ENCODE measurements at regions not wholly inside any gene's neighbourhood (a gene's known extent, or its start where the extent isn't known, plus 50 kb on each side); places are given as distances from the start of the nearest gene placed in this dataset.

- Mint-ChIP-seq H3K27ac (ENCODE audit: low read depth, unreplicated experiment) (no peak overlapping the region), H3K9me3 (ENCODE audit: unreplicated experiment) (no peaks in the 10 kb centered on the region), H3K27me3 (ENCODE audit: insufficient read depth, unreplicated experiment) (no peaks in the 10 kb centered on the region), H3K36me3 (ENCODE audit: insufficient read depth, unreplicated experiment) (no peaks in the 10 kb centered on the region), H3K4me3 (ENCODE audit: unreplicated experiment) (no peak overlapping the region), H3K4me1 (ENCODE audit: insufficient read depth, unreplicated experiment) (peaks cover 11% of the 10 kb centered on the region)
- no TSS peak for BruUV-seq (replicated peaks)
- intact Hi-C loops (cut with micrococcal nuclease) = no loop called here
- no peak for DNase-seq (ENCODE audit: unreplicated experiment)
- CTCF ChIA-PET = interaction anchor here (0.6 kb wide), 1 partner anchor 106 kb away, joined by 3 read pairs; no protein-coding TSS in a partner anchor
- POLR2A ChIA-PET = interaction anchor here (1.1 kb wide), 1 partner anchor 10 kb away, joined by 3 read pairs; no protein-coding TSS in a partner anchor
- no peak for TF ChIP-seq CTCF (IDR thresholded peaks at IDR 0.05; ENCODE audit: unreplicated experiment)
Observed at GRCh38 chr2:146244830-146245229, 1600.0 kb upstream of the ACVR2A start.

GRCh38 chr2:146244131-146244530 lies 1600.7 kb upstream of the ACVR2A start:
- Mint-ChIP-seq H3K36me3 (ENCODE audit: insufficient read depth, unreplicated experiment) (no peaks in the 10 kb centered on the region), H3K4me1 (ENCODE audit: insufficient read depth, unreplicated experiment) (peaks cover 11% of the 10 kb centered on the region), H3K9me3 (ENCODE audit: unreplicated experiment) (no peaks in the 10 kb centered on the region), H3K4me3 (ENCODE audit: unreplicated experiment) (no peak overlapping the region), H3K27ac (ENCODE audit: low read depth, unreplicated experiment) (no peak overlapping the region), H3K27me3 (ENCODE audit: insufficient read depth, unreplicated experiment) (no peaks in the 10 kb centered on the region)
- no peak for TF ChIP-seq CTCF (IDR thresholded peaks at IDR 0.05; ENCODE audit: unreplicated experiment)
- no peak for DNase-seq (ENCODE audit: unreplicated experiment)
- POLR2A ChIA-PET = no interaction called here
- intact Hi-C loops (cut with micrococcal nuclease) = no loop called here
- CTCF ChIA-PET = interaction anchor here (0.7 kb wide), 1 partner anchor 1135 kb away, joined by 3 read pairs; no protein-coding TSS in a partner anchor
- BruUV-seq (replicated peaks) = no TSS peak

GRCh38 chr2:146241023-146241422 lies 1603.8 kb upstream of the ACVR2A start:
- peaks cover 3% of the 10 kb centered on the region for H3K4me1 Mint-ChIP-seq (ENCODE audit: insufficient read depth, unreplicated experiment)
- intact Hi-C loops (cut with micrococcal nuclease) = no loop called here
- POLR2A ChIA-PET = no interaction called here
- no peaks in the 10 kb centered on the region for H3K27me3 Mint-ChIP-seq (ENCODE audit: insufficient read depth, unreplicated experiment)
- no TSS peak for BruUV-seq (replicated peaks)
- no peaks in the 10 kb centered on the region for H3K36me3 Mint-ChIP-seq (ENCODE audit: insufficient read depth, unreplicated experiment)
- CTCF ChIA-PET = no interaction called here
- no peak for DNase-seq (ENCODE audit: unreplicated experiment)
- H3K27ac Mint-ChIP-seq (ENCODE audit: low read depth, unreplicated experiment) = no peak overlapping the region
- H3K4me3 Mint-ChIP-seq (ENCODE audit: unreplicated experiment) = no peak overlapping the region
- no peak for TF ChIP-seq CTCF (IDR thresholded peaks at IDR 0.05; ENCODE audit: unreplicated experiment)
- no peaks in the 10 kb centered on the region for H3K9me3 Mint-ChIP-seq (ENCODE audit: unreplicated experiment)

GRCh38 chr2:146240391-146240790 lies 1604.4 kb upstream of the ACVR2A start:
- Mint-ChIP-seq H3K36me3 (ENCODE audit: insufficient read depth, unreplicated experiment) (no peaks in the 10 kb centered on the region), H3K9me3 (ENCODE audit: unreplicated experiment) (no peaks in the 10 kb centered on the region), H3K4me3 (ENCODE audit: unreplicated experiment) (no peak overlapping the region), H3K27me3 (ENCODE audit: insufficient read depth, unreplicated experiment) (no peaks in the 10 kb centered on the region), H3K27ac (ENCODE audit: low read depth, unreplicated experiment) (no peak overlapping the region), H3K4me1 (ENCODE audit: insufficient read depth, unreplicated experiment) (no peaks in the 10 kb centered on the region)
- intact Hi-C loops (cut with micrococcal nuclease) = no loop called here
- DNase-seq (ENCODE audit: unreplicated experiment) = no peak
- TF ChIP-seq CTCF (IDR thresholded peaks at IDR 0.05; ENCODE audit: unreplicated experiment) = no peak
- ChIA-PET CTCF (no interaction called here), POLR2A (no interaction called here)
- BruUV-seq (replicated peaks) = no TSS peak

All from MCF 10A (cell line).